Prostate gland (tissue), 2 donors: ENCODE measurements at regions not wholly inside any gene's neighbourhood (a gene's known extent, or its start where the extent isn't known, plus 50 kb on each side); places are given as distances from the start of the nearest gene placed in this dataset.

Experiments used
- DNase-seq: peaks from one replicate; pipeline ENCODE4 v3.0.0-alpha.2; 2019; ENCODE audit warnings: low spot score
- H3K27ac ChIP-seq, 2 donors: fragments of 200-600 bp; sonication (generic); 2 replicates each; pipeline ENCODE4 v1.5.1; 2017 to 2019
- H3K27me3 ChIP-seq: fragments of 200-600 bp; sonication (generic); replicated peaks from 2 replicates; pipeline ENCODE4 v1.5.1; 2019; ENCODE audit not compliant: insufficient read depth
- H3K36me3 ChIP-seq, 2 donors: fragments of 200-600 bp; sonication (generic); 1 replicate in 1 of 2; 2 replicates in 1 of 2; pipeline versions ENCODE4 v1.5.1 to v1.8.1; 2017 to 2019
- H3K4me1 ChIP-seq: fragments of 200-600 bp; sonication (generic); replicated peaks from 2 replicates; pipeline ENCODE4 v1.5.1; 2019
- H3K4me3 ChIP-seq, 2 donors: fragments of 200-600 bp; sonication (generic); 2 replicates each; pipeline ENCODE4 v1.5.1; 2017 to 2019
- H3K9me3 ChIP-seq: fragments of 200-600 bp; sonication (generic); 2 replicates; pipeline ENCODE4 v1.5.1; 2017
- POLR2A ChIP-seq: fragments of 450-650 bp; IDR thresholded peaks from one replicate; pipeline ENCODE4 v1.6.1; 2016; ENCODE audit warnings: antibody characterized with exemption, mild to moderate bottlenecking
- POLR2AphosphoS5 ChIP-seq: sonication (generic); formaldehyde crosslinking; IDR thresholded peaks from one replicate; pipeline ENCODE4 v1.6.1; 2017; ENCODE audit warnings: antibody characterized with exemption
- WGBS: methylation state at CpG from one replicate; pipeline ENCODE4 v1.1.5; 2018; 5-methylcytosine and 5-hydroxymethylcytosine counted together
- intact Hi-C: fragments of 100-400 bp; cut with DNase I; formaldehyde crosslinking; loops from one replicate; pipeline ENCODE4 v1.14.2; 2022
- TF ChIP-seq, protein P1 (sequence below), 4 experiments: fragments of 200-600 bp in 2 of 4; fragments of 450-650 bp in 2 of 4; sonication (generic) in 2 of 4; IDR thresholded peaks; 1 replicate in 3 of 4; 2 replicates in 1 of 4; pipeline ENCODE4 v1.5.1; 2016 to 2019; ENCODE audit warnings: antibody characterized with exemption in 4 of 4, mild to moderate bottlenecking in 2 of 4, moderate library complexity in 2 of 4

DNA sequence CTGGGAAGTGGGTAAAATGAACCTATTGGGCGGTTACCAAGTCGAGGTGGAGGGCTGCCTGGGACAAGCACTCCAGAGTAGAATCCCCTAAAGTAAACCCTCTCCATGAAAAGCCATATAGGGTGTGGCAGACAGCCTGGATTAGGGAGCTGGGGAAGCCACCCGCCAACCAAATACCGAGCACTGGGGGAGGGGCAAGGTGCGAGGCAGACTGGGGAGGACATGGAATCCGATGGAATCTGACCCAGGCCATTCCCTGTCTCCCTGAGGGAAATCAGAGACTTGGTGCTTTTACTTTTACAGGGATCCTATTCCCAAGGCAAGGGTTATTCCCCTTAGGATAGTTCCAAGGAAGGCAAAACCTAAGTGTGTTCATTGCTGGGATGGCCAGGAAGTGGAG, 130.9 kb upstream of the HSD17B12 start:
- no peaks in the 10 kb centered on the region for H3K36me3 ChIP-seq
- WGBS: 55% methylated on average over 6 of the region's 6 CpGs
- intact Hi-C loops: no loop called here
- H3K27ac ChIP-seq: no peak overlapping the region
- H3K4me3 ChIP-seq: no peak overlapping the region
- no peak for TF ChIP-seq POLR2AphosphoS5
- TF ChIP-seq, protein P1, sequence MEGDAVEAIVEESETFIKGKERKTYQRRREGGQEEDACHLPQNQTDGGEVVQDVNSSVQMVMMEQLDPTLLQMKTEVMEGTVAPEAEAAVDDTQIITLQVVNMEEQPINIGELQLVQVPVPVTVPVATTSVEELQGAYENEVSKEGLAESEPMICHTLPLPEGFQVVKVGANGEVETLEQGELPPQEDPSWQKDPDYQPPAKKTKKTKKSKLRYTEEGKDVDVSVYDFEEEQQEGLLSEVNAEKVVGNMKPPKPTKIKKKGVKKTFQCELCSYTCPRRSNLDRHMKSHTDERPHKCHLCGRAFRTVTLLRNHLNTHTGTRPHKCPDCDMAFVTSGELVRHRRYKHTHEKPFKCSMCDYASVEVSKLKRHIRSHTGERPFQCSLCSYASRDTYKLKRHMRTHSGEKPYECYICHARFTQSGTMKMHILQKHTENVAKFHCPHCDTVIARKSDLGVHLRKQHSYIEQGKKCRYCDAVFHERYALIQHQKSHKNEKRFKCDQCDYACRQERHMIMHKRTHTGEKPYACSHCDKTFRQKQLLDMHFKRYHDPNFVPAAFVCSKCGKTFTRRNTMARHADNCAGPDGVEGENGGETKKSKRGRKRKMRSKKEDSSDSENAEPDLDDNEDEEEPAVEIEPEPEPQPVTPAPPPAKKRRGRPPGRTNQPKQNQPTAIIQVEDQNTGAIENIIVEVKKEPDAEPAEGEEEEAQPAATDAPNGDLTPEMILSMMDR (IDR thresholded peaks at IDR 0.05): no peak
- no peak for TF ChIP-seq POLR2A
- no peaks in the 10 kb centered on the region for H3K4me1 ChIP-seq
- no peaks in the 10 kb centered on the region for H3K9me3 ChIP-seq
- DNase-seq: no peak
- H3K27me3 ChIP-seq: peaks cover 2% of the 10 kb centered on the region

DNA sequence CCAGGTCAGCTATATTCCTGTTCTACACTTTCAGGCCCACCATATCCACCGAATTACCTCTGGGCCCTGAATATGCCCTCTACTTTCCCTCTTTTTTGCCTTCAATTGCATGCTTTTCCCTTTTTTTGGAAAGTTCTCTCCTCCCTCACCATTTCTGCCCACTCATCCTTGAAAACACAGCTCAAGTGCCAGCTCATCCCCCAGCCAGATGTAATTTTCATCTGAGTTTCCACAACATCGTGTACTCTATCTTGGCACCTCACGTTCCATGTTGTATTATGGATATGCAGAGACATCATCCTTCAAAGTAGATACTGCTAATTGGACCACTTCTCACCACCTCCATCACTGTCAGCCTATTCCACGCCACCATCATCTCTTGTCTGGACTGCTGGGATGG, 129.8 kb upstream of the HSD17B12 start:
- TF ChIP-seq POLR2A: no peak
- TF ChIP-seq POLR2AphosphoS5: no peak
- TF ChIP-seq, protein P1 (IDR thresholded peaks at IDR 0.05): no peak
- Histone ChIP-seq H3K27ac (no peak overlapping the region), H3K27me3 (peaks cover 2% of the 10 kb centered on the region), H3K36me3 (no peaks in the 10 kb centered on the region), H3K9me3 (no peaks in the 10 kb centered on the region), H3K4me1 (no peaks in the 10 kb centered on the region), H3K4me3 (no peak overlapping the region)
- intact Hi-C loops: no loop called here
- DNase-seq: no peak
- 88% methylated on average over 4 of the region's 4 CpGs for WGBS

DNA sequence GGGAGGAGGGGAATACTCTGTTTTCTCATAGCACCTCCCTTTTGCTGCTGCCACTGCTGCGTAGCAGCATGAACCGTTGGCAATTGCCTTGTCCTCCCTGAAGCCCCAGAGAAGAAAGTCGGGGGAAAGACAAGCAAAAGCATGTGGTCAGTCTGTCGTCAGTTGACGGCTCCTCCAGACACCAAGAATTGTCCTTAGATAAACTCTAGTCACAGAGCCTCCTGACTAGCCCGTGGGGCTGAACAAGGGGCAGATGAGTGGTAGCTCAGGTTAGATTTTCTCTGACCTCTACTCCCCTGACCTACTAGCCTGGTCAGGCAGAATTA, 126.4 kb upstream of the HSD17B12 start:
- DNase-seq: no peak
- H3K4me3 ChIP-seq: no peak overlapping the region
- no peaks in the 10 kb centered on the region for H3K9me3 ChIP-seq
- TF ChIP-seq, protein P1 (IDR thresholded peaks at IDR 0.05): no peak
- TF ChIP-seq POLR2A (no peak), POLR2AphosphoS5 (no peak)
- H3K27ac ChIP-seq: no peak overlapping the region
- H3K4me1 ChIP-seq: no peaks in the 10 kb centered on the region
- intact Hi-C loops: no loop called here
- 38% methylated on average over 6 of the region's 6 CpGs for WGBS
- peaks cover 2% of the 10 kb centered on the region for H3K27me3 ChIP-seq
- no peaks in the 10 kb centered on the region for H3K36me3 ChIP-seq

DNA sequence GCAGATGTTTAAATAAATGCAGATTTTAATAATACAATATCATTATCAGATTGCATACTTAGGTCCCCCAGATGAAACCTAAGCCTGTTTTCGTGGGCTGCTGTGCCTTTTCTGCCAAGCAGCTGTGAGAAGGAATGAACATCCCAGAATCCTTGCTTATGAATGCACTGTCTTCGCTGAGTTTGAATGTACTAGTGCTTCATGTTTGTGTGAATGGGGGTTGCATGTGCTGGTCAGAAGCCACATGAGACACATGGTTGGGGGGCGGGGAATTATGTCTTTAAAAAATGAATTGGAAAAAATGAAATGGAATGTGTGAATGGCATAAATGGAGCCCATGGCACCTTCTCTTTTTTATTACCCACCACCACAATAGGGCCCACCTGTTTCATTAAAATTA, 125.4 kb upstream of the HSD17B12 start:
- no peak for DNase-seq
- Histone ChIP-seq H3K27ac (no peak overlapping the region), H3K4me1 (no peaks in the 10 kb centered on the region), H3K27me3 (peaks cover 2% of the 10 kb centered on the region), H3K4me3 (no peak overlapping the region), H3K9me3 (no peaks in the 10 kb centered on the region), H3K36me3 (no peaks in the 10 kb centered on the region)
- TF ChIP-seq POLR2A: no peak
- TF ChIP-seq, protein P1 (IDR thresholded peaks at IDR 0.05): no peak
- TF ChIP-seq POLR2AphosphoS5: no peak
- intact Hi-C loops: no loop called here
- WGBS: 43% methylated on average over 3 of the region's 3 CpGs

DNA sequence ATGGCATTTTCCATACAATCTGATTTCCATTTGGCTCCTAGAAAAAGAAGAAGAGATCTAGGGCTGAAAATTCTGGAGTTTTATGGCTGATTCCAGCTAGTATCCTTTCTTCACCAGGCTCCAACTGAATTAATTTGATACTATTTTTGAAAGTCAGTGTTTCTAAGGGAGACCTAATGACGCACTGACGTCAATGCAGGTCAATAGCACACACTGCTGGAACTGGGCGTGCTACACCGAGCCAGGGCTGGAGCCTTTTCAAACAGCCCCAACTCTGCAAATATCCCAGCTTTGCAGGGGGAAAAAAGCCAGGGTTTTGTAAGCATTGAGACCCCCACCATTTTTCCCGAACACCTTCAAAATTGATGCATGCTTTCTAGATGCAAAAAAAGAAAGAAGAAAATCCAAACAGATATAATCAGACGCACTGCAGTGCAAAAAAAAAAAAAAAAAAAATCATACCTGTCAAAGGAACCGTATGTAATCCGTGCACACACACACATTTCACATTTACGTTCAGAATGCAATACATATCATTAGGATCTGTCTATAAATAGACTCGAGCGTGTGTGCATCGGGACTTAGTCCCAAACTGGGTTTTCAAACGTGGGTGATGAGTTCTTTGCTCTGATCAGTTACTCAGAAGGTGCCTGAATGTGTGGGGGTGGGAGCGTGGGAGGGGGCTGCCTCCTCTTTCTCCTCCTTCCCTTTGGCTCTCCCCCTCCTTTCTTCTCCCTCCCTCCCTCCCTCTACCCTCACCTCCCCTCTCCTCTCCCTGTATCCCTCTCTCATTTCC, 124.5 kb upstream of the HSD17B12 start:
- H3K27me3 ChIP-seq: peaks cover 2% of the 10 kb centered on the region
- 5% methylated on average over 14 of the region's 14 CpGs for WGBS
- H3K36me3 ChIP-seq: no peaks in the 10 kb centered on the region
- H3K4me3 ChIP-seq: no peak overlapping the region
- no peak for DNase-seq
- no peak overlapping the region for H3K27ac ChIP-seq
- intact Hi-C loops: no loop called here
- no peak for TF ChIP-seq POLR2A
- TF ChIP-seq POLR2AphosphoS5: no peak
- TF ChIP-seq, protein P1 (IDR thresholded peaks at IDR 0.05): no peak
- H3K4me1 ChIP-seq: no peaks in the 10 kb centered on the region
- no peaks in the 10 kb centered on the region for H3K9me3 ChIP-seq
